Ascending aorta (tissue), 2 donors: ENCODE measurements at regions not wholly inside any gene's neighbourhood (a gene's known extent, or its start where the extent isn't known, plus 50 kb on each side); places are given as distances from the start of the nearest gene placed in this dataset.

ENCODE experiments used
- DNase-seq, 2 donors: peaks; one replicate each; pipeline ENCODE4 v3.0.0-alpha.2; 2019; ENCODE audit warnings: low spot score in 2 of 2
- H3K27ac ChIP-seq, 2 donors: fragments of 200-600 bp; sonication (generic); one replicate each; pipeline ENCODE4 v1.5.1; 2016 to 2017; ENCODE audit warnings: mild to moderate bottlenecking in 1 of 2
- H3K27me3 ChIP-seq: fragments of 200-600 bp; sonication (generic); one replicate; pipeline ENCODE4 v1.5.1; 2017
- H3K36me3 ChIP-seq, 2 donors: fragments of 200-600 bp; sonication (generic); one replicate each; pipeline ENCODE4 v1.5.1; 2016
- H3K4me1 ChIP-seq, 2 donors: fragments of 200-600 bp; sonication (generic); one replicate each; pipeline ENCODE4 v1.5.1; 2016 to 2017; ENCODE audit warnings: mild to moderate bottlenecking in 1 of 2
- H3K4me3 ChIP-seq, 2 donors: fragments of 200-600 bp; sonication (generic); one replicate each; pipeline ENCODE4 v1.5.1; 2016 to 2017; ENCODE audit warnings: mild to moderate bottlenecking in 1 of 2
- H3K9me3 ChIP-seq, 2 donors: fragments of 200-600 bp; sonication (generic); one replicate each; pipeline ENCODE4 v1.5.1; 2016
- intact Hi-C: fragments of 100-400 bp; cut with DNase I; formaldehyde crosslinking; loops from one replicate; pipeline ENCODE4 v1.15.1; 2023
- TF ChIP-seq, protein P1 (sequence below), 3 experiments: fragments of 200-600 bp in 2 of 3; fragments of 450-650 bp in 1 of 3; sonication (generic) in 2 of 3; IDR thresholded peaks; one replicate each; pipeline ENCODE4 v1.5.1; 2016 to 2019; ENCODE audit warnings: antibody characterized with exemption in 3 of 3, mild to moderate bottlenecking in 1 of 3, moderate library complexity in 1 of 3

DNA sequence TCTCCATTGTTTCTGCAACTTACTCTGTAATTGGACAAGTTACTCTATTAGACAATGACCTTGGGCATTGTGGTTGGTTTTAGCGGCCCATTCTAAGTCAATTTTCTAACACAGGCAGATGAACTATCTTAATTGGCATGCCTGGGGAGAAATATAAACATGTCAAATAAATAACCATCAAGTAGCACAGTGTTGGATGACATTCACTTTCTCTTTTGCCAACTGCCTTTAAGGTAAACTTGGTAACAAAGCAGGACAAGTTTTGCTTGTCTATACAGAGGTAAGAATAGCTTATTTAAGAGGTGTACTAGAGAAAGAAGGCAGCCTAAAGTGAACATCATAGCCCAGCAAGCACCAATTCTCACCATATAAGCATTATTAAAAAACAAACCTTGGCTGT, 599.6 kb downstream of the GBE1 start:
- Histone ChIP-seq H3K4me1 (no peaks in the 10 kb centered on the region), H3K27me3 (no peaks in the 10 kb centered on the region), H3K27ac (no peak overlapping the region), H3K36me3 (no peaks in the 10 kb centered on the region), H3K9me3 (no peaks in the 10 kb centered on the region), H3K4me3 (no peak overlapping the region)
- no peak for DNase-seq
- TF ChIP-seq, protein P1, sequence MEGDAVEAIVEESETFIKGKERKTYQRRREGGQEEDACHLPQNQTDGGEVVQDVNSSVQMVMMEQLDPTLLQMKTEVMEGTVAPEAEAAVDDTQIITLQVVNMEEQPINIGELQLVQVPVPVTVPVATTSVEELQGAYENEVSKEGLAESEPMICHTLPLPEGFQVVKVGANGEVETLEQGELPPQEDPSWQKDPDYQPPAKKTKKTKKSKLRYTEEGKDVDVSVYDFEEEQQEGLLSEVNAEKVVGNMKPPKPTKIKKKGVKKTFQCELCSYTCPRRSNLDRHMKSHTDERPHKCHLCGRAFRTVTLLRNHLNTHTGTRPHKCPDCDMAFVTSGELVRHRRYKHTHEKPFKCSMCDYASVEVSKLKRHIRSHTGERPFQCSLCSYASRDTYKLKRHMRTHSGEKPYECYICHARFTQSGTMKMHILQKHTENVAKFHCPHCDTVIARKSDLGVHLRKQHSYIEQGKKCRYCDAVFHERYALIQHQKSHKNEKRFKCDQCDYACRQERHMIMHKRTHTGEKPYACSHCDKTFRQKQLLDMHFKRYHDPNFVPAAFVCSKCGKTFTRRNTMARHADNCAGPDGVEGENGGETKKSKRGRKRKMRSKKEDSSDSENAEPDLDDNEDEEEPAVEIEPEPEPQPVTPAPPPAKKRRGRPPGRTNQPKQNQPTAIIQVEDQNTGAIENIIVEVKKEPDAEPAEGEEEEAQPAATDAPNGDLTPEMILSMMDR (IDR thresholded peaks at IDR 0.05): no peak
- intact Hi-C loops: no loop called here

DNA sequence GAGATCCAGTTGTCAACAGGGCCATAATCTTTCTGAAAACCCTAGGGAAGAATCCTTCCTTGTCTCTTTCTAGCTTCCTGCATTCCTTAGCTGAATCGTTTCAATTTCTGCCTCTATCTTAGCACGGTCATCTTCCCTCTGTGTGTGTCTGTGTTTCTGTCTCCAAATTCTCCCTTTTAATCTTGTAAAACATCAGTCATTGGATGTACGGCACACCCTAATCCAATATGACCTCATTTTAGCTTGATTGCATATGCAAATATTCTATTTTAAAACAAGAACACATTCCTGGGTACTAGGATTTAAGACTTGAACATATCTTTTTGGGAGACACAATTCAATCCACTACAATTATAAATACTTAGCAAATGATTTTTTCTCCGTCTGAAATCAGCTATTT, 600.3 kb downstream of the GBE1 start:
- intact Hi-C loops: no loop called here
- no peaks in the 10 kb centered on the region for H3K36me3 ChIP-seq
- no peak overlapping the region for H3K27ac ChIP-seq
- no peak overlapping the region for H3K4me3 ChIP-seq
- no peaks in the 10 kb centered on the region for H3K4me1 ChIP-seq
- DNase-seq: no peak
- TF ChIP-seq, protein P1 (IDR thresholded peaks at IDR 0.05): no peak
- no peaks in the 10 kb centered on the region for H3K27me3 ChIP-seq
- H3K9me3 ChIP-seq: no peaks in the 10 kb centered on the region

DNA sequence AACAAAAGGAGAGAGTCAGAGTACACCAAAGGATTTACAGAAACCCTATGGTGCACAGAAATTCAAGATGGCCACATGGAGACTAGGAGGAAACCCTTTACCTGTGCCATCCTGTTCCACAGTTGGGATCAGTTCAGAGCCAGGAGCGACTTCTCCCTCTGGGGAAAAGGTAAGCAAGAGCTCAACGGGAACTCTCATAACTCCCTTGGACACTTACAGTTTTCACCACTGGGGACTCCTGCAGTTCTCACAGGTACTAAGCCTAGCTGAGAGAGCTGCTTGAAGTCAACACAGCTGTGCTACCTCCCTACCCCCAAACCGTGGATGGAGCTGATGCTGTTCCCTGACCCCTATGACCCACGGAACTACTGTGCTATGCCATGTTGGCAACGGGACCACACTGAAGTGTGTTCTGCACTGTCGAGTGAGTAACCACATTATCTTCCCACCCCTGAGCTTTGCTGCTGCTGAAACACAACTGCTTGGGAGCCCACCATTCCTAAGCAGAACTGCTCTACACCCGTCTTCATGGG, 606.8 kb downstream of the GBE1 start:
- no peaks in the 10 kb centered on the region for H3K27me3 ChIP-seq
- TF ChIP-seq, protein P1 (IDR thresholded peaks at IDR 0.05): no peak
- no peak overlapping the region for H3K4me3 ChIP-seq
- no peak for DNase-seq
- intact Hi-C loops: no loop called here
- no peaks in the 10 kb centered on the region for H3K9me3 ChIP-seq
- H3K36me3 ChIP-seq: no peaks in the 10 kb centered on the region
- H3K4me1 ChIP-seq: no peaks in the 10 kb centered on the region
- no peak overlapping the region for H3K27ac ChIP-seq

DNA sequence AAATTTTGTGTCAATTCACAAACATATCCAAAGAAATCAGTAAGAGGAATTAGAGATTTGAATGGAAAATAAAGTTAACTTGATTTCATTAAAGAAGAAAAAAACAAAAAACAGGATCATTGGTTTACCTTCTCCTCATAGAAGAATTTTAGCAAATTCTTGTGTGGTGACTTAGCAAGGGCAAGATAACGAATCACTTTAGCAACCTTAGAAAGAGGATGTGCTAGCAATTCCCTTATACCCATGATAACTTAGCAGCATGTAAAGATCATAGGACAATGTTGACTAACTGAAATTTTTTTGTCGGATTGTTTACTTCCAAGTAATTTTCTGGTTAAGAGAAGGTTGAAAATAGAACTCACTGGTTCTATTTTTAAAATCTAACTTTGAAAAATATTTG, 609.3 kb downstream of the GBE1 start:
- Histone ChIP-seq H3K4me3 (no peak overlapping the region), H3K4me1 (no peaks in the 10 kb centered on the region), H3K36me3 (no peaks in the 10 kb centered on the region), H3K27me3 (no peaks in the 10 kb centered on the region), H3K27ac (no peak overlapping the region), H3K9me3 (no peaks in the 10 kb centered on the region)
- TF ChIP-seq, protein P1 (IDR thresholded peaks at IDR 0.05): no peak
- no peak for DNase-seq
- intact Hi-C loops: no loop called here

DNA sequence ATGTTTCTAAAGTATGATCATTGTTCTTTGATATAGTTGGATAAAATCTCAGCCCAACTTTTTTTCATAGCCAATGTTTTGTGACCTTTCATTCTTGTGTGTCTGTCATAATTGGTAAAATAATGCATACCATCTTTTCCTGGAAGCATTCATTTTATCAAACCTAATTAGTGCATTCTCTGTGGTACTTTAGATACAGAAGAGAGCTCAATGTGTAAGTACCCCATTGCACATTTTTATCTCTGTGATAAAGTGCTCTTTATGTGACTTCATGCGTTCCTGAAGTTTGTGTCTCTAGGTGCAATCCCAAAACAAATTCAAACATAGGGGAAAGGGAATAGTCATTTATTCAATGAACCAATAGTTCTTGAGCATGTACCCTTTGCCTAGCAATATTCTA, 628.5 kb downstream of the GBE1 start:
- H3K4me1 ChIP-seq: no peaks in the 10 kb centered on the region
- no peak overlapping the region for H3K4me3 ChIP-seq
- intact Hi-C loops: no loop called here
- no peaks in the 10 kb centered on the region for H3K27me3 ChIP-seq
- no peaks in the 10 kb centered on the region for H3K9me3 ChIP-seq
- TF ChIP-seq, protein P1 (IDR thresholded peaks at IDR 0.05): no peak
- H3K27ac ChIP-seq: no peak overlapping the region
- H3K36me3 ChIP-seq: no peaks in the 10 kb centered on the region
- DNase-seq: no peak
